H1 (cell line): ENCODE measurements at regions not wholly inside any gene's neighbourhood (a gene's known extent, or its start where the extent isn't known, plus 50 kb on each side); places are given as distances from the start of the nearest gene placed in this dataset.

Experiments used
- CHD7 ChIP-seq: fragments of 300-600 bp; sonication (generic); IDR thresholded peaks from 2 replicates; pipeline ENCODE4 v1.7.1; 2012; ENCODE audit warnings: low read length, moderate library complexity, mild to moderate bottlenecking, inconsistent platforms; ENCODE audit not compliant: insufficient replicate concordance
- GABPA ChIP-seq: IDR thresholded peaks from 2 replicates; pipeline ENCODE4 v1.6.1; 2011; ENCODE audit warnings: mild to moderate bottlenecking, low read length, moderate library complexity, borderline replicate concordance; ENCODE audit not compliant: insufficient read depth

DNA sequence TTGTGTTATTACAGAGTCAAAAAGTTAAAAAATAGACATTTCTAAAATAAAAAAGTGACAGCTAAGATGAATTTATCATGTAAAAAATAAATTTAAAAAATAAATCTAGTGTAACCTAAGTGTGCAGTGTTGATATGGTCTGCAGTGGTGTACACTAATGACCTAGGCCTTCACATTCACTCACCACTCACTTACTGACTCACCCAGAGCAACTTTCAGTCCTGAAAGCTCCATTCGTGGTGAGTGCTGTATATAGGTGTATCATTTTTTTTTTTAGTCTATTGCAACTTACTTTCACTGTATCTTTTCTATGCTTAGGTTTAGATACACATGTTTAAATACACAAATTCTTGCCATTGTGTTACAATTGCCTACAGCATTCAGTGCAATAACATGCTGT lies 459.4 kb upstream of the ROBO1 start (continued):
- TF ChIP-seq CHD7 (no peak), GABPA (no peak)
